Thoracic aorta (tissue), 2 donors: ENCODE measurements at regions not wholly inside any gene's neighbourhood (a gene's known extent, or its start where the extent isn't known, plus 50 kb on each side); places are given as distances from the start of the nearest gene placed in this dataset.
"Not testable (repeated sequence)": the region's sequence is repeated elsewhere in the genome, so short reads cannot be mapped to it uniquely, and the experiment has no call there.

Experiments used
- ATAC-seq: fragments of 150-250 bp; one replicate; pipeline ENCODE4 v1.8.0; 2017; ENCODE audit warnings: low read depth; ENCODE audit not compliant: insufficient number of reproducible peaks, low FRiP score
- DNase-seq: peaks from one replicate; pipeline ENCODE4 v3.0.0-alpha.2; 2020; ENCODE audit warnings: low spot score
- H3K27ac ChIP-seq, 2 donors: fragments of 200-600 bp; sonication (generic); 1 replicate in 1 of 2; 2 replicates in 1 of 2; pipeline ENCODE4 v1.5.1; 2016; ENCODE audit warnings: mild to moderate bottlenecking in 2 of 2, moderate library complexity in 2 of 2
- H3K27me3 ChIP-seq: fragments of 200-600 bp; sonication (generic); replicated peaks from 2 replicates; pipeline ENCODE4 v1.6.0; 2016; ENCODE audit warnings: mild to moderate bottlenecking; ENCODE audit not compliant: insufficient read depth
- H3K36me3 ChIP-seq: fragments of 200-600 bp; sonication (generic); one replicate; pipeline ENCODE4 v1.5.1; 2016
- H3K4me1 ChIP-seq, 2 donors: fragments of 200-600 bp; sonication (generic); 1 replicate in 1 of 2; 2 replicates in 1 of 2; pipeline versions ENCODE4 v1.5.1 to v1.6.0; 2016; ENCODE audit warnings: low read depth in 2 of 2, mild to moderate bottlenecking in 1 of 2; ENCODE audit not compliant: control insufficient read depth in 1 of 2
- H3K4me3 ChIP-seq: fragments of 200-600 bp; sonication (generic); 2 replicates; pipeline ENCODE4 v1.5.1; 2016; ENCODE audit warnings: mild to moderate bottlenecking
- H3K9me3 ChIP-seq: fragments of 200-600 bp; sonication (generic); 2 replicates; pipeline ENCODE4 v1.5.1; 2016
- CTCF ChIP-seq: fragments of 200-600 bp; sonication (generic); IDR thresholded peaks from one replicate; pipeline ENCODE4 v1.5.1; 2019; ENCODE audit warnings: antibody characterized with exemption

GRCh38 chr1:143604887-143605286 lies 366.9 kb downstream of the FAM72C start:
- no peak for TF ChIP-seq CTCF
- no peak for DNase-seq
- ATAC-seq = no peak
- no peaks in the 10 kb centered on the region for H3K9me3 ChIP-seq
- no peak overlapping the region for H3K27ac ChIP-seq
- H3K36me3 ChIP-seq = no peaks in the 10 kb centered on the region
- H3K27me3 ChIP-seq = no peaks in the 10 kb centered on the region
- H3K4me3 ChIP-seq = no peak overlapping the region
- H3K4me1 ChIP-seq = no peaks in the 10 kb centered on the region

GRCh38 chr1:143584508-143584907 lies 387.3 kb downstream of the FAM72C start:
- H3K9me3 ChIP-seq = no peaks in the 10 kb centered on the region
- no peak overlapping the region for H3K4me3 ChIP-seq
- H3K4me1 ChIP-seq = no peaks in the 10 kb centered on the region
- H3K27ac ChIP-seq = no peak overlapping the region
- no peak for ATAC-seq
- no peak for TF ChIP-seq CTCF
- no peaks in the 10 kb centered on the region for H3K27me3 ChIP-seq
- DNase-seq = no peak
- H3K36me3 ChIP-seq = no peaks in the 10 kb centered on the region

DNA sequence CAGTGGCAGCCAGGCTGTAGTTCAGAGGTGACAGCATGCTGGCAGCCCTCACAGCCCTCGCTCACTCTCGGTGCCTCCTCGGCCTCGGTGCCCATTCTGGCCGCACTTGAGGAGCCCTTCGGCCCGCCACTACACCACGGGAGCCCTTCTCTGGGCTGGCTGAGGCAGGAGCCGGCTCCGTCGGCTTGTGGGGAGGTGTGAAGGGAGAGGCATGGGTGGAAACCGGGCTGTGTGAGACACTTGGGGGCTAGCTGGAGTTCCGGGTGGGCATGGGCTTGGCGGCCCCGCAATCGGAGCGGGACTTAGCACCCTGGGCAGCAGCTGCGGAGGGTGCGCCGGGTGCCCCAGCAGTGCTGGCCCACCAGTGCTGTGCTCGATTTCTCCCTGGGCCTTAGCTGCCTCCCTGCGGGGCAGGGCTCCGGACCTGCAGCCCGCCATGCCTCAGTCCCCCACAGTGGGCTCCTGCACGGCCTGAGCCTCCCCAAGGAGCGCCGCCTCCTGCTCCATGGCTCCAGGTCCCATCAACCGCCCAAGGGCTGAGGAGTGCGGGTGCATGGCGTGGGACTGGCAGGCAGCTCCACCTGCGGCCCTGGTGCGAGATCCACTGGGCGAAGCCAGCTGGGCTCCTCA lies 396.8 kb downstream of the FAM72C start:
- DNase-seq (no peak), ATAC-seq (no peak)

GRCh38 chr1:143572661-143573060 lies 399.1 kb downstream of the FAM72C start:
- not testable (repeated sequence) for H3K27ac ChIP-seq, H3K9me3 ChIP-seq, H3K36me3 ChIP-seq, H3K4me3 ChIP-seq, H3K4me1 ChIP-seq, ATAC-seq, DNase-seq, H3K27me3 ChIP-seq

More for the DNA sequence above, 396.8 kb downstream of the FAM72C start:
- H3K36me3 ChIP-seq = no peaks in the 10 kb centered on the region
- H3K4me3 ChIP-seq = no peak overlapping the region
- H3K9me3 ChIP-seq = no peaks in the 10 kb centered on the region
- no peaks in the 10 kb centered on the region for H3K27me3 ChIP-seq
- H3K4me1 ChIP-seq = no peaks in the 10 kb centered on the region
- no peak overlapping the region for H3K27ac ChIP-seq
- no peak for TF ChIP-seq CTCF

GRCh38 chr1:143563761-143564160 lies 408.0 kb downstream of the FAM72C start:
- not testable (repeated sequence) for H3K9me3 ChIP-seq, H3K36me3 ChIP-seq

GRCh38 chr1:143553627-143554026 lies 418.2 kb downstream of the FAM72C start:
- H3K4me1 ChIP-seq = no peaks in the 10 kb centered on the region
- H3K36me3 ChIP-seq = no peaks in the 10 kb centered on the region
- H3K27me3 ChIP-seq = no peaks in the 10 kb centered on the region
- ATAC-seq = no peak
- H3K4me3 ChIP-seq = no peak overlapping the region
- no peaks in the 10 kb centered on the region for H3K9me3 ChIP-seq
- H3K27ac ChIP-seq = no peak overlapping the region
- no peak for DNase-seq
- TF ChIP-seq CTCF = no peak

More at GRCh38 chr1:143563761-143564160, 408.0 kb downstream of the FAM72C start:
- not testable (repeated sequence) for H3K27ac ChIP-seq, H3K27me3 ChIP-seq, DNase-seq, ATAC-seq, H3K4me3 ChIP-seq, H3K4me1 ChIP-seq

GRCh38 chr1:143504703-143505102 lies 467.1 kb downstream of the FAM72C start:
- DNase-seq, ATAC-seq, H3K36me3 ChIP-seq: not testable (repeated sequence)

GRCh38 chr1:143504080-143504479 lies 467.7 kb downstream of the FAM72C start:
- not testable (repeated sequence) for ATAC-seq, H3K27me3 ChIP-seq, DNase-seq, H3K4me3 ChIP-seq, H3K27ac ChIP-seq, H3K4me1 ChIP-seq, H3K36me3 ChIP-seq, H3K9me3 ChIP-seq

More at GRCh38 chr1:143504703-143505102, 467.1 kb downstream of the FAM72C start:
- not testable (repeated sequence) for H3K4me3 ChIP-seq, H3K4me1 ChIP-seq, H3K9me3 ChIP-seq, H3K27me3 ChIP-seq, H3K27ac ChIP-seq

- H3K27me3 ChIP-seq, ATAC-seq, H3K4me1 ChIP-seq: not testable (repeated sequence)
These were observed 468.7 kb downstream of the FAM72C start for GRCh38 chr1:143503048-143503447.

More at GRCh38 chr1:143503048-143503447, 468.7 kb downstream of the FAM72C start:
- H3K9me3 ChIP-seq, H3K27ac ChIP-seq, H3K4me3 ChIP-seq, DNase-seq, H3K36me3 ChIP-seq: not testable (repeated sequence)
